ENCODE measurements at regions not wholly inside any gene's neighbourhood (a gene's known extent, or its start where the extent isn't known, plus 50 kb on each side); places are given as distances from the start of the nearest gene placed in this dataset.

GRCh38 chr15:81859737-81860516, 185.9 kb downstream of the MEX3B start:
- Histone ChIP-seq H3K9me3 (ENCODE audit: insufficient read depth, low read depth, low read length) (no peaks in the 10 kb centered on the region), H2AFZ (ENCODE audit: low read length) (no peak overlapping the region)

GRCh38 chr15:81858586-81858985, 187.2 kb downstream of the MEX3B start:
- Histone ChIP-seq H3K9me2 (replicated peaks; ENCODE audit: low read depth, low read length) (no peaks in the 10 kb centered on the region), H3K27me3 (ENCODE audit: insufficient read depth, low read length, poor library complexity, severe bottlenecking) (no peaks in the 10 kb centered on the region), H3K9me3 (ENCODE audit: insufficient read depth, low read depth, low read length) (no peaks in the 10 kb centered on the region), H3K4me2 (ENCODE audit: low read depth, low read length, poor library complexity, severe bottlenecking) (no peak overlapping the region), H3F3A (ENCODE audit: low read depth) (no peaks in the 10 kb centered on the region), H2AFZ (ENCODE audit: low read length) (no peak overlapping the region), H3K79me2 (ENCODE audit: insufficient read depth, low read length) (no peaks in the 10 kb centered on the region), H3K36me3 (ENCODE audit: insufficient read depth, low read length) (no peaks in the 10 kb centered on the region), H3K4me1 (ENCODE audit: insufficient read depth, low read length, poor library complexity, severe bottlenecking) (no peaks in the 10 kb centered on the region), H3K9ac (ENCODE audit: low read depth, low read length, poor library complexity, severe bottlenecking) (no peak overlapping the region), H4K20me1 (ENCODE audit: insufficient read depth, low read length, poor library complexity, severe bottlenecking) (no peaks in the 10 kb centered on the region), H3K4me3 (ENCODE audit: low read length, poor library complexity, severe bottlenecking) (no peak overlapping the region)
- TF ChIP-seq EZH2phosphoT487 (IDR thresholded peaks at IDR 0.05; ENCODE audit: borderline replicate concordance) (no peak), CTCF (conservative IDR thresholded peaks at IDR 0.05; ENCODE audit: low read length) (no peak)

More at GRCh38 chr15:81859737-81860516, 185.9 kb downstream of the MEX3B start:
- Histone ChIP-seq H4K20me1 (ENCODE audit: insufficient read depth, low read length, poor library complexity, severe bottlenecking) (no peaks in the 10 kb centered on the region), H3K4me2 (ENCODE audit: low read depth, low read length, poor library complexity, severe bottlenecking) (no peak overlapping the region), H3K9me2 (replicated peaks; ENCODE audit: low read depth, low read length) (no peaks in the 10 kb centered on the region), H3F3A (ENCODE audit: low read depth) (no peaks in the 10 kb centered on the region), H3K27me3 (ENCODE audit: insufficient read depth, low read length, poor library complexity, severe bottlenecking) (no peaks in the 10 kb centered on the region), H3K4me3 (ENCODE audit: low read length, poor library complexity, severe bottlenecking) (no peak overlapping the region), H3K79me2 (ENCODE audit: insufficient read depth, low read length) (no peaks in the 10 kb centered on the region), H3K4me1 (ENCODE audit: insufficient read depth, low read length, poor library complexity, severe bottlenecking) (no peaks in the 10 kb centered on the region), H3K9ac (ENCODE audit: low read depth, low read length, poor library complexity, severe bottlenecking) (no peak overlapping the region), H3K36me3 (ENCODE audit: insufficient read depth, low read length) (no peaks in the 10 kb centered on the region)
- TF ChIP-seq CTCF (conservative IDR thresholded peaks at IDR 0.05; ENCODE audit: low read length) (no peak), EZH2phosphoT487 (IDR thresholded peaks at IDR 0.05; ENCODE audit: borderline replicate concordance) (no peak)

GRCh38 chr15:81858136-81858535, 187.7 kb downstream of the MEX3B start:
- Histone ChIP-seq H3K4me3 (ENCODE audit: low read length, poor library complexity, severe bottlenecking) (no peak overlapping the region), H3K9me2 (replicated peaks; ENCODE audit: low read depth, low read length) (no peaks in the 10 kb centered on the region), H3K9ac (ENCODE audit: low read depth, low read length, poor library complexity, severe bottlenecking) (no peak overlapping the region)

More at GRCh38 chr15:81858136-81858535, 187.7 kb downstream of the MEX3B start:
- H3K27me3 ChIP-seq (ENCODE audit: insufficient read depth, low read length, poor library complexity, severe bottlenecking): no peaks in the 10 kb centered on the region
- TF ChIP-seq EZH2phosphoT487 (IDR thresholded peaks at IDR 0.05; ENCODE audit: borderline replicate concordance): no peak
- no peak for TF ChIP-seq CTCF (conservative IDR thresholded peaks at IDR 0.05; ENCODE audit: low read length)
- no peaks in the 10 kb centered on the region for H4K20me1 ChIP-seq (ENCODE audit: insufficient read depth, low read length, poor library complexity, severe bottlenecking)
- no peaks in the 10 kb centered on the region for H3F3A ChIP-seq (ENCODE audit: low read depth)
- H3K9me3 ChIP-seq (ENCODE audit: insufficient read depth, low read depth, low read length): no peaks in the 10 kb centered on the region
- H3K4me2 ChIP-seq (ENCODE audit: low read depth, low read length, poor library complexity, severe bottlenecking): no peak overlapping the region
- no peaks in the 10 kb centered on the region for H3K79me2 ChIP-seq (ENCODE audit: insufficient read depth, low read length)
- no peaks in the 10 kb centered on the region for H3K4me1 ChIP-seq (ENCODE audit: insufficient read depth, low read length, poor library complexity, severe bottlenecking)
- H2AFZ ChIP-seq (ENCODE audit: low read length): no peak overlapping the region
- no peaks in the 10 kb centered on the region for H3K36me3 ChIP-seq (ENCODE audit: insufficient read depth, low read length)

Measured in Loucy (cell line).